GM21825 (cell line): ENCODE measurements at regions not wholly inside any gene's neighbourhood (a gene's known extent, or its start where the extent isn't known, plus 50 kb on each side); places are given as distances from the start of the nearest gene placed in this dataset.

Source experiments
- ATAC-seq: cut with Tn5 transposase; IDR thresholded peaks from one replicate; pipeline ENCODE4 v1.9.1; 2021; ENCODE audit warnings: mild to moderate bottlenecking, moderate library complexity; ENCODE audit not compliant: unreplicated experiment

GRCh38 chr6:2542101-2542857 is 208.4 kb downstream of the MYLK4 start:
- ATAC-seq = no peak

GRCh38 chr6:2536451-2536850 is 214.3 kb downstream of the MYLK4 start:
- no peak for ATAC-seq

GRCh38 chr6:2535506-2535905 is 215.2 kb downstream of the MYLK4 start:
- no peak for ATAC-seq

- ATAC-seq = no peak
Measured at GRCh38 chr6:2534406-2535042, 216.2 kb downstream of the MYLK4 start.

- no peak for ATAC-seq
Measured at GRCh38 chr6:2531426-2532215, 219.1 kb downstream of the MYLK4 start.

GRCh38 chr6:2529211-2529719 is 221.5 kb downstream of the MYLK4 start:
- ATAC-seq = no peak

GRCh38 chr6:2528156-2528555 is 222.6 kb downstream of the MYLK4 start:
- no peak for ATAC-seq

GRCh38 chr6:2526766-2527165 is 224.0 kb downstream of the MYLK4 start:
- no peak for ATAC-seq

- ATAC-seq = no peak
Measured at GRCh38 chr6:2524090-2524489, 226.6 kb downstream of the MYLK4 start.

- ATAC-seq = no peak
Measured at GRCh38 chr6:2523061-2523460, 227.7 kb downstream of the MYLK4 start.

- ATAC-seq = no peak
Measured at GRCh38 chr6:2522521-2522920, 228.2 kb downstream of the MYLK4 start.

GRCh38 chr6:2517855-2518473 is 232.8 kb downstream of the MYLK4 start:
- no peak for ATAC-seq

GRCh38 chr6:2517401-2517800 is 233.3 kb downstream of the MYLK4 start:
- ATAC-seq = no peak

GRCh38 chr6:2516059-2516458 is 234.7 kb downstream of the MYLK4 start:
- ATAC-seq = no peak

- no peak for ATAC-seq
Measured at GRCh38 chr6:2514965-2515543, 235.7 kb downstream of the MYLK4 start.

- no peak for ATAC-seq
Measured at GRCh38 chr6:2512802-2513201, 237.9 kb downstream of the MYLK4 start.

- ATAC-seq = no peak
Measured at GRCh38 chr6:2510316-2510715, 240.4 kb downstream of the MYLK4 start.

GRCh38 chr6:2509711-2510110 is 241.0 kb downstream of the MYLK4 start:
- ATAC-seq = no peak

- ATAC-seq = no peak
Measured at GRCh38 chr6:2508071-2508470, 242.7 kb downstream of the MYLK4 start.

GRCh38 chr6:2507521-2508037 is 243.1 kb downstream of the MYLK4 start:
- ATAC-seq = no peak

- ATAC-seq = no peak
Measured at GRCh38 chr6:2507016-2507415, 243.7 kb downstream of the MYLK4 start.
